Activated CD4-positive, alpha-beta T cell treated with anti-CD3 and anti-CD28 coated beads, Interleukin-2, Interleukin-6, amounts not matched to agents 100 ng/mL and 50 ng/mL, durations not matched to agents 16 hours and 8 hours (primary cell): ENCODE measurements at regions not wholly inside any gene's neighbourhood (a gene's known extent, or its start where the extent isn't known, plus 50 kb on each side); places are given as distances from the start of the nearest gene placed in this dataset.
"Not testable (repeated sequence)": the region's sequence is repeated elsewhere in the genome, so short reads cannot be mapped to it uniquely, and the experiment has no call there.

Experiments
- DNase-seq: peaks from one replicate; pipeline ENCODE4 v3.0.0-alpha.2; 2020

GRCh38 chr4:104128031-104128849, 366.5 kb downstream of the CXXC4 start:
- no peak for DNase-seq

DNA sequence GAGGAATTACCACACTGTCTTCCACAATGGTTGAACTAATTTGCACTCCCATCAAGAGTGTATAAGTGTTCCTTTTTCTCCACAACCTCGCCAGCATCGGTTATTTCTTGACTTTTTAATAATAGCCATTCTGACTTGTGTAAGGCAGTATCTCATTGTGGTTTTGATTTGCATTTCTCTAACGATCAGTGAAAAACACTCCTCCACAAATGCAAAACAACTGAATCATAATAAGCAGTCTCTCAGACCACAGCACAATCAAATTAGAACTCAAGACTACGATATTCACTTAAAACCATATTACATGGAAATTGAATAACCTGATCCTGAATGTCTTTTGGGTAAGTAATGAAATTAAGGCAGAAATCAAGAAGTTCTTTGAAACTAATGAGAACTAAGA, 371.7 kb downstream of the CXXC4 start:
- no peak for DNase-seq

- no peak for DNase-seq
Measured at GRCh38 chr4:104117776-104118175, 376.9 kb downstream of the CXXC4 start.

GRCh38 chr4:104113850-104114249, 380.8 kb downstream of the CXXC4 start:
- no peak for DNase-seq

GRCh38 chr4:104099141-104099540, 379.4 kb upstream of the TACR3 start:
- DNase-seq = no peak

GRCh38 chr4:104093247-104093646, 373.5 kb upstream of the TACR3 start:
- DNase-seq = no peak

DNA sequence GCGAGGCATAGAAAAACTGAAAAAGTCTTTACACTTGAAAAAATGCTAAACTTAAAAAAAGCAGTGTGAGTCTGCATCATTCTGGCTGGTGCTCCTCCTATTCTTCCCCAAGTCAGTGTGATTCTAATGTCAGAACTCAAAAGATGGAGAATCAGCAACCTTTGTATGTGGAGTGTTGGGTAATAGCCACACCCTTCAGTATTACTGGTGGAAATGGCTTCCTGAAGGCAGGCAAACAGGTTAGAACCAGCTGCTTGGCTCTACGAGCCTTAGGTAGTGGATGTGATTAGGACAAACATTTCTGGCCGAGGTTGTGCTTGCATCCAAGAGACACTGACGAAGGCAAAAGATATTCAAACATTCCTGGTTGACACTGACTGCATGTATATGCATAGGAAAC, 353.4 kb upstream of the TACR3 start:
- DNase-seq = no peak

- no peak for DNase-seq
Measured at GRCh38 chr4:104066533-104066932, 346.7 kb upstream of the TACR3 start.

GRCh38 chr4:104064646-104065577, 345.1 kb upstream of the TACR3 start:
- peak; percentile 10 for DNase-seq

- no peak for DNase-seq
Measured at GRCh38 chr4:104063341-104063740, 343.6 kb upstream of the TACR3 start.

GRCh38 chr4:104044369-104044768, 324.6 kb upstream of the TACR3 start:
- no peak for DNase-seq

- no peak for DNase-seq
Measured at GRCh38 chr4:104032896-104033295, 313.1 kb upstream of the TACR3 start.

DNA sequence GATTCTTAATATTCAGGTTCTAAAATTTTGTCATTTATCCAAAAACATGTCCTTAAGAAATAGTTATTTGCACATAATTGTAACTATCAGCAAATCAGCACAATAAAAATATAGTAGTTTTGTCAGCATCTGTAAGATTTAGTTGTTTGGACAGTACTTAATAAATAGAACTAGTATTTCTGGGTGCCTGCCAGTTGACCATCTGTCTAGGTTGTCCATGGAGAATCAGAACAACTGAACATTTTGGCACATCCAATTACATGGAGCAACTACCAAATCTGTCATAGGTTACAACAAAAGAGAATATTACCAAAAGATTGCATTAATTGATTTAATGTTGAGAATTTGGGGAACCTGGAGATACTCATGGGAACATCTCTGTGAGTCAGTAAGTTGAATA, 305.5 kb upstream of the TACR3 start:
- no peak for DNase-seq

DNA sequence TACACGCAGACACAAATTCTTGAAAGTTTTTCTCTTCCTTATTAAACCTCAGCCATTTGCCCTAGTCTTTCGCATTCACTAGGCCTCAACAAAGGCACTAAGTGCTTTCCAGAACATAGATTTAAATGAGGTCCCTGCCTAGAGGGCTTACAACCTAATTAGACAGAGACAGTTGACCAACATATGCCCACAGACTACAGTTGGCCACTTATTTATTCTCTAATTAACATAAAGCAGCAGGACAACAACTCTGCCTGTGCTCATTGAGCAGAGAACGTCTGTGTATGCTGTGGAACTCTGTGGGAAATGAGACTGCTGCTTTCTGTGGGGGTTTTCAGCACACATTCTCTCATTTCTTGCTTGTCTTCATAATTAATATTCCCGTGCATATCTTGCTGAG, 303.0 kb upstream of the TACR3 start:
- no peak for DNase-seq

GRCh38 chr4:104022226-104022625, 302.4 kb upstream of the TACR3 start:
- no peak for DNase-seq

- DNase-seq = no peak
Measured at GRCh38 chr4:104020641-104021040, 300.9 kb upstream of the TACR3 start.

- DNase-seq = no peak
Measured at GRCh38 chr4:104017213-104017612, 297.4 kb upstream of the TACR3 start.

GRCh38 chr4:104015680-104016079, 295.9 kb upstream of the TACR3 start:
- DNase-seq = no peak

- no peak for DNase-seq
Measured at GRCh38 chr4:104010722-104011121, 290.9 kb upstream of the TACR3 start.

DNA sequence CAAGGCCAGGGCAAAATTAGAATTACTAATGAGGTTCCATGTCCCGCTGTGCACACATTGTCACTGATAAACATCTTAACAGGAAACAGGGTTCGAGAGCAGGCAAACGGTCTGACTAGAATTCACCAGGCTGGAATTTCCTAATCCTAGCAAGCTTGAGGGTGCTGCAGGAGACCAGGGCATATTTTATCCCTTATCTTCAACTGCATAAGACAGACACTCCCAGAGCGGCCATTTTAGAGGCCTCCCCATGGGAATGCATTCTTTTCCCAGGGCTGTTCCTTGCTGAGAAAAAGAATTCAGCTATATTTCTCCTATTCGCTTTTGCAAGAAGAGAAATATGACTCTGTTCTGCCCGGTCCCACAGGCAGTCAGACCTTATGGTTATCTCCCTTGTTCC, 282.5 kb upstream of the TACR3 start:
- DNase-seq = not testable (repeated sequence)

- DNase-seq = no peak
Measured at GRCh38 chr4:103998756-103999155, 279.0 kb upstream of the TACR3 start.

- no peak for DNase-seq
Measured at GRCh38 chr4:103996637-103997036, 276.9 kb upstream of the TACR3 start.

GRCh38 chr4:103996064-103996463, 276.3 kb upstream of the TACR3 start:
- no peak for DNase-seq

- DNase-seq = no peak
Measured at GRCh38 chr4:103994059-103994458, 274.3 kb upstream of the TACR3 start.
